Mesothelial cell of epicardium (in vitro differentiated cells): ENCODE measurements at regions not wholly inside any gene's neighbourhood (a gene's known extent, or its start where the extent isn't known, plus 50 kb on each side); places are given as distances from the start of the nearest gene placed in this dataset.

ENCODE experiments used
- DNase-seq, 2 experiments: peaks; one replicate each; pipeline ENCODE4 v3.0.0; 2021; ENCODE audit warnings: low spot score in 2 of 2; ENCODE audit not compliant: unreplicated experiment in 2 of 2
- H3K27ac Mint-ChIP-seq: 2 replicates; pipeline ENCODE4 v1.8.0; 2021; ENCODE audit warnings: mixed read lengths
- H3K27me3 Mint-ChIP-seq: 2 replicates; pipeline ENCODE4 v1.8.0; 2021; ENCODE audit warnings: low read depth, mixed read lengths
- H3K36me3 Mint-ChIP-seq: 2 replicates; pipeline ENCODE4 v1.8.0; 2021; ENCODE audit warnings: mixed read lengths
- H3K4me1 Mint-ChIP-seq: 2 replicates; pipeline ENCODE4 v1.8.0; 2021; ENCODE audit warnings: mixed read lengths
- H3K4me3 Mint-ChIP-seq: 2 replicates; pipeline ENCODE4 v1.8.0; 2021; ENCODE audit warnings: mild to moderate bottlenecking, moderate library complexity, mixed read lengths
- H3K9me3 Mint-ChIP-seq: 2 replicates; pipeline ENCODE4 v1.8.0; 2021; ENCODE audit warnings: mixed read lengths
- CTCF ChIP-seq: fragments of 200-600 bp; sonication (generic); IDR thresholded peaks from one replicate; pipeline ENCODE4 v1.5.0; 2021; ENCODE audit warnings: antibody characterized with exemption; ENCODE audit not compliant: unreplicated experiment

DNA sequence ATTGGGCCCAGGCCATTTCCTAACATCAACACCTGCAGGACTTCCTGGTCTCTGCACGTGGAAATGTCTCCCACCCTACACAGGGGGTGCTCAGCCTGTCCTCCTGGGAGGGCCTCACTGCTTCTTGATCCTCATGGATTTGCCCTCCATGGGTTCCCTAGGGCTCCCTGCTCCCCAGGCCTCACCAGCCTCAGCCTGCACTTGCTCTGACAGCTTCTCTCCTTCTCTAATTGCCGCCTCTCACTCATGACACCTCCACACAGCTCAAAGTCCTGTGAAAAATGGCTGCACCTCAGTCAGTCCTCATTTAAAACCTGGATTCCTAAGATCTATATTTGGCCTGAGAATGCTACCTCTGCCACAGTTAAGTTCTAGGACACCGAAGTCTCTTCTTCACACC is 130.6 kb downstream of the PXDC1 start:
- peaks cover 9% of the 10 kb centered on the region for H3K27me3 Mint-ChIP-seq
- peaks cover 4% of the 10 kb centered on the region for H3K9me3 Mint-ChIP-seq
- no peak overlapping the region for H3K4me3 Mint-ChIP-seq
- H3K4me1 Mint-ChIP-seq = peaks cover 6% of the 10 kb centered on the region
- no peak for TF ChIP-seq CTCF
- no peak overlapping the region for H3K27ac Mint-ChIP-seq
- H3K36me3 Mint-ChIP-seq = no peaks in the 10 kb centered on the region
- peak in 1 of 2 experiments; percentile 14 for DNase-seq

GRCh38 chr6:3620389-3620788 is 131.1 kb downstream of the PXDC1 start:
- Mint-ChIP-seq H3K9me3 (peaks cover 4% of the 10 kb centered on the region), H3K4me3 (no peak overlapping the region), H3K27me3 (peaks cover 7% of the 10 kb centered on the region), H3K36me3 (no peaks in the 10 kb centered on the region), H3K4me1 (peaks cover 6% of the 10 kb centered on the region), H3K27ac (no peak overlapping the region)
- DNase-seq = peak in 1 of 2 experiments; percentile 16
- TF ChIP-seq CTCF = no peak

DNA sequence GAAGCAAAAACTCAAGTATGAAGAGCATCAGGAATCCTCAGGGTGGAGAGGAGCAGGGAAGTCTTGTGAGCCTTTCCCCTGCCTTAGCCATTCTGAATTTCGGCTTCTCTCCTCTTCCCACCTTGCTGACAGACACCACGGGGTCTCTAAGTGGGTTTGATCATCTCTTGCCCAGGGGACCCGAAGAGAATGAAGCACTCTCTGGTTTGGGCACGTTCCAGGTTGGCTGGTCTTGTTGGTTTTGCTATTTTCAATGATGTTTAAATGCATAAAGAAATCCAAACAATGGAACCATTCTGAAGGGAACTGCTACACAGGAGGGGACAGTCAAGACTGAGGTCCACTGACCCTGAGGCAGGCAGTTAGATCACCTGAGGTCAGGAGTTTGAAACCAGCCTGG is 131.7 kb downstream of the PXDC1 start:
- Mint-ChIP-seq H3K4me1 (peaks cover 6% of the 10 kb centered on the region), H3K36me3 (no peaks in the 10 kb centered on the region), H3K27me3 (peaks cover 10% of the 10 kb centered on the region), H3K9me3 (peaks cover 4% of the 10 kb centered on the region), H3K27ac (no peak overlapping the region), H3K4me3 (no peak overlapping the region)
- no peak for TF ChIP-seq CTCF
- peak in 1 of 2 experiments; percentile 25 for DNase-seq

- H3K9me3 Mint-ChIP-seq = peaks cover 4% of the 10 kb centered on the region
- H3K27me3 Mint-ChIP-seq = peaks cover 10% of the 10 kb centered on the region
- peaks cover 3% of the 10 kb centered on the region for H3K4me1 Mint-ChIP-seq
- no peak overlapping the region for H3K4me3 Mint-ChIP-seq
- H3K36me3 Mint-ChIP-seq = no peaks in the 10 kb centered on the region
- peak in 1 of 2 experiments; percentile 11 for DNase-seq
- no peak for TF ChIP-seq CTCF
- no peak overlapping the region for H3K27ac Mint-ChIP-seq
Measured at GRCh38 chr6:3619201-3619600, 132.3 kb downstream of the PXDC1 start.

DNA sequence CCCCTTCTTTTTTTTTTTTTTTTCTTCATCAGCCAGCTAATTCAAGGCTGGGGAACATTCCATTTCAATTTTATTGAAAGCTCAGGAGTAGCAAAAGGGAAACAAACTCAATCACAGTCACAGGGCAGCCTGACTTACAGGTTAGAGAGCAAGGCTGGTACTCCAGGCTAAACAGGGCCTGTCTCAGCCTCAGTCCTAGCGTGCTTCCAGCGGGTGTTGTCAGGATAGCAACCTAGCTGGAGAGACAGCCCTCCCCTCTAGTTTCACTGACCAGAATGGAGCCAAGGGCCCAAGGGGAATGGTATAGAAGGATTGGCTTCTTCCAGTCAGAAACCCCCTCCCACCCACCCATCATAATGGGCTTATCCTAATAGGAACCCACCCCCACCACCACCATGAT is 132.9 kb downstream of the PXDC1 start:
- Mint-ChIP-seq H3K27me3 (peaks cover 10% of the 10 kb centered on the region), H3K27ac (no peak overlapping the region), H3K9me3 (peaks cover 4% of the 10 kb centered on the region), H3K4me3 (no peak overlapping the region), H3K36me3 (no peaks in the 10 kb centered on the region), H3K4me1 (no peaks in the 10 kb centered on the region)
- peak in 1 of 2 experiments; percentile 30 for DNase-seq
- no peak for TF ChIP-seq CTCF
